HL-60 (cell line): ENCODE measurements at regions not wholly inside any gene's neighbourhood (a gene's known extent, or its start where the extent isn't known, plus 50 kb on each side); places are given as distances from the start of the nearest gene placed in this dataset.

Experiments used
- CTCF ChIP-seq: IDR thresholded peaks from one replicate; pipeline ENCODE4 v1.5.1; 2011; ENCODE audit warnings: low read length, control low read depth, inconsistent platforms; ENCODE audit not compliant: insufficient read depth
- POLR2AphosphoS5 ChIP-seq: IDR thresholded peaks from 2 replicates; pipeline ENCODE4 v1.6.1; 2012; ENCODE audit warnings: low read depth

- TF ChIP-seq CTCF, result no peak
- no peak for TF ChIP-seq POLR2AphosphoS5
Measured at GRCh38 chr9:110131499-110131898, 76.5 kb downstream of the C9orf152 start.
